AG04450 (cell line): ENCODE measurements at regions not wholly inside any gene's neighbourhood (a gene's known extent, or its start where the extent isn't known, plus 50 kb on each side); places are given as distances from the start of the nearest gene placed in this dataset.

ENCODE experiments used
- CTCF ChIA-PET: fragments of 300-600, 350-600 bp; formaldehyde crosslinking; extraction: SDS; loops from one replicate; lab custom pipeline; 2022; ENCODE audit warnings: antibody characterized with exemption, inconsistent platforms; lab: Charles Lee
- POLR2A ChIA-PET: fragments of 350-600 bp; formaldehyde crosslinking; extraction: SDS; loops from one replicate; lab custom pipeline; 2021; ENCODE audit warnings: antibody characterized with exemption, inconsistent platforms; lab: Yijun Ruan, JAX
- DNase-seq: peaks from one replicate; pipeline ENCODE4 v3.0.0-alpha.2; 2011; ENCODE audit warnings: low read depth, low spot score
- H3K27ac ChIP-seq: one replicate; pipeline ENCODE4 v1.5.1; 2012; ENCODE audit warnings: low read depth, low read length, control low read depth
- H3K27me3 ChIP-seq: one replicate; pipeline ENCODE4 v1.6.0; 2012; ENCODE audit warnings: low read length; ENCODE audit not compliant: control insufficient read depth, insufficient read depth
- H3K4me3 ChIP-seq: 2 replicates; pipeline ENCODE4 v1.5.1; 2011; ENCODE audit warnings: mild to moderate bottlenecking, low read depth, low read length, control low read depth
- H3K9me3 ChIP-seq: 2 replicates; pipeline ENCODE4 v1.5.1; 2012; ENCODE audit warnings: low read length; ENCODE audit not compliant: control insufficient read depth, insufficient read depth
- CTCF ChIP-seq: IDR thresholded peaks from 2 replicates; pipeline ENCODE4 v1.5.1; 2011; ENCODE audit warnings: low read depth, low read length, control low read depth, inconsistent platforms

DNA sequence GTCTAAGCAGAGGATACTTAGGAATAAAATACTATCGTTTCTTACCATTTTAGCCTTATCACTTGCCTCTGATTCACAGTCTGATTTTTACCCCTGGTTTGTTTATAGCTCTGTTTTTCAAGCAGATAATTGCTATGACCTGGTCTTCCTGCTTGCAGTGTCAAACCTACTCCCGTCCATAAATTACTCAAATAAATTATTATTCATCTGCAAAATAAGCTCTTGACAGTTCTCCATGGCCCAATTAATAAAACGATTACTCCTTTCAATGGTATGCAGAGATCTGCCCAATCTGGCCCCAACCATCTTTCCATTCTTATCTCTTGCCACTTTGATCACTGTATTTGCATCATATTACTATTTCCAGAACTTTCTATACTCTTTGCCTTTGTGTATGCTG is 354.0 kb downstream of the CCDC85A start:
- H3K9me3 ChIP-seq: peaks cover 3% of the 10 kb centered on the region; the same call in 1 of the 2 replicates
- no peak for TF ChIP-seq CTCF
- H3K27me3 ChIP-seq: no peaks in the 10 kb centered on the region
- no peak overlapping the region for H3K4me3 ChIP-seq
- ChIA-PET POLR2A (no interaction called here), CTCF (no interaction called here)
- no peak for DNase-seq
- H3K27ac ChIP-seq: no peak overlapping the region

GRCh38 chr2:56539618-56540017 is 355.8 kb downstream of the CCDC85A start:
- no peak for TF ChIP-seq CTCF
- no peak for DNase-seq
- H3K27me3 ChIP-seq: no peaks in the 10 kb centered on the region
- H3K27ac ChIP-seq: no peak overlapping the region
- no peaks in the 10 kb centered on the region for H3K9me3 ChIP-seq
- CTCF ChIA-PET: no interaction called here
- H3K4me3 ChIP-seq: no peak overlapping the region
- POLR2A ChIA-PET: no interaction called here

DNA sequence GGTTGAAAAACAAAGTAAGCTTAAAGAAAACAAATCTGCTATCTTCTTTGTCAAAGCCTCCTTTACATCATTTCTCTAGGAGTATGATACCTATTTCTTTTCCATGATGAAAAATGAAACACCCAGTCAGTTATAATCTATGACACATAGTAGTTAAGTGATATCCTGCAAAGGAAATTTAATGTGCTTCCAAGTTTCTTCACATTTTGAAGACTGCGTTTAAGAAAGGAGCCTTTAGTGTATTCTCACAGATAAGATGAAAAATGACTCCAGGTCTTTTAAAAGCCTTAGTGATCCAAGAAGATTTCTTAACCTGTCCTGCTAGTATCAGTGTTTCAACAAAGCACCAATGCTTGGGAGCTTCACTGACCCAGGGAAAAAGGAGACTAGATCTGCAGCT is 356.7 kb downstream of the CCDC85A start:
- Histone ChIP-seq H3K9me3 (no peaks in the 10 kb centered on the region), H3K4me3 (no peak overlapping the region), H3K27ac (no peak overlapping the region), H3K27me3 (no peaks in the 10 kb centered on the region)
- ChIA-PET CTCF (no interaction called here), POLR2A (no interaction called here)
- no peak for TF ChIP-seq CTCF
- no peak for DNase-seq

GRCh38 chr2:56540916-56541315 is 357.1 kb downstream of the CCDC85A start:
- DNase-seq: no peak
- Histone ChIP-seq H3K9me3 (no peaks in the 10 kb centered on the region), H3K27me3 (no peaks in the 10 kb centered on the region), H3K4me3 (no peak overlapping the region), H3K27ac (no peak overlapping the region)
- ChIA-PET POLR2A (no interaction called here), CTCF (no interaction called here)
- TF ChIP-seq CTCF: no peak

DNA sequence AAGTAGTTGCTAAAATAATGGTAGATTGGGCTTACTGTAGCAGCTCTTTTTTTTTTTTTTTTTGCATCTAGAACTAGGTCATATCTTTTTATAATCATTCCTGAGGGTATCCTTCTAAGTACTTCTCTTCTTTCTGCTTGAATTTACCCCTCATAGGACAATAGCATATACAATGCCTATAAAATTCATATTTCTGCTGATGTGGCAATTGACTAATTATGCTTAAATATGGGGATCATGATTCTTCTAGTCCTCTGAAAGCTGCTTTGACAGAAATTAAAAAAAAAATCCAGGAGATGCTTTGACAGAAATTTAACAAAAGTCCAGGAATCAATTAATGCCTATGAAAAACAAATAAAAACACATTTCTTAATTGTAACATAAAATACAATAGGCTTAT is 358.4 kb downstream of the CCDC85A start:
- POLR2A ChIA-PET: no interaction called here
- CTCF ChIA-PET: no interaction called here
- no peaks in the 10 kb centered on the region for H3K27me3 ChIP-seq

More for the DNA sequence above, 358.4 kb downstream of the CCDC85A start:
- H3K4me3 ChIP-seq: no peak overlapping the region
- no peak for DNase-seq
- no peak for TF ChIP-seq CTCF
- no peaks in the 10 kb centered on the region for H3K9me3 ChIP-seq
- H3K27ac ChIP-seq: no peak overlapping the region
